ENCODE measurements at regions not wholly inside any gene's neighbourhood (a gene's known extent, or its start where the extent isn't known, plus 50 kb on each side); places are given as distances from the start of the nearest gene placed in this dataset.

GRCh38 chr1:10911490-10912166, 100.8 kb upstream of the TARDBP start:
- WGBS, 2 donors, result 89 to 92% methylated on average over 11 of the region's 11 CpGs
- Histone ChIP-seq H3K9me3 (ENCODE audit: control insufficient read depth in 4 of 4, insufficient read depth in 3 of 4, low read length in 3 of 4) (peaks cover 0 to 3% (median 0%) of the 10 kb centered on the region in 4 donors), H3K9ac (ENCODE audit: insufficient read depth in 1 of 2, low read length in 2 of 2) (no peak overlapping the region), H3K27me3 (ENCODE audit: control insufficient read depth in 3 of 3, insufficient read depth in 3 of 3, low read length in 2 of 3) (no peaks in the 10 kb centered on the region), H3K4me3 (no peak overlapping the region), H3K4me1 (ENCODE audit: control insufficient read depth in 5 of 5, insufficient read depth in 5 of 5, low read length in 5 of 5) (peaks cover 0 to 20% (median 5%) of the 10 kb centered on the region in 5 donors), H3K27ac (ENCODE audit: low read depth in 1 of 2, low read length in 1 of 2) (no peak overlapping the region), H3K36me3 (ENCODE audit: control insufficient read depth in 4 of 4, insufficient read depth in 4 of 4, low read length in 4 of 4) (no peaks in the 10 kb centered on the region)
- no peak for TF ChIP-seq CTCF (IDR thresholded peaks at IDR 0.05; ENCODE audit: control extremely low read depth, extremely low read depth)
- DNase-seq, result no peak
- no peak for ATAC-seq (ENCODE audit: insufficient read depth, low FRiP score)

- H3K36me3 ChIP-seq (ENCODE audit: control insufficient read depth in 4 of 4, insufficient read depth in 4 of 4, low read length in 4 of 4), result no peaks in the 10 kb centered on the region
- no peak overlapping the region for H3K4me3 ChIP-seq
- H3K27ac ChIP-seq (ENCODE audit: low read depth in 1 of 2, low read length in 1 of 2), result no peak overlapping the region
- TF ChIP-seq CTCF (IDR thresholded peaks at IDR 0.05; ENCODE audit: control extremely low read depth, extremely low read depth), result no peak
- H3K9me3 ChIP-seq (ENCODE audit: control insufficient read depth in 4 of 4, insufficient read depth in 3 of 4, low read length in 3 of 4), result peaks cover 0 to 3% (median 0%) of the 10 kb centered on the region in 4 donors
- ATAC-seq (ENCODE audit: insufficient read depth, low FRiP score) (no peak), DNase-seq (no peak)
- H3K4me1 ChIP-seq (ENCODE audit: control insufficient read depth in 5 of 5, insufficient read depth in 5 of 5, low read length in 5 of 5), result peaks cover 0 to 17% (median 5%) of the 10 kb centered on the region in 5 donors
- H3K9ac ChIP-seq (ENCODE audit: insufficient read depth in 1 of 2, low read length in 2 of 2), result no peak overlapping the region
- WGBS, 2 donors, result 93 to 95% methylated on average over 17 of the region's 17 CpGs
- H3K27me3 ChIP-seq (ENCODE audit: control insufficient read depth in 3 of 3, insufficient read depth in 3 of 3, low read length in 2 of 3), result no peaks in the 10 kb centered on the region
These were observed 100.0 kb upstream of the TARDBP start for GRCh38 chr1:10912441-10912840.

GRCh38 chr1:10914056-10914455, 98.4 kb upstream of the TARDBP start:
- Histone ChIP-seq H3K36me3 (ENCODE audit: control insufficient read depth in 4 of 4, insufficient read depth in 4 of 4, low read length in 4 of 4) (no peaks in the 10 kb centered on the region), H3K27me3 (ENCODE audit: control insufficient read depth in 3 of 3, insufficient read depth in 3 of 3, low read length in 2 of 3) (no peaks in the 10 kb centered on the region), H3K27ac (ENCODE audit: low read depth in 1 of 2, low read length in 1 of 2) (no peak overlapping the region), H3K9ac (ENCODE audit: insufficient read depth in 1 of 2, low read length in 2 of 2) (no peak overlapping the region), H3K4me3 (no peak overlapping the region), H3K4me1 (ENCODE audit: control insufficient read depth in 5 of 5, insufficient read depth in 5 of 5, low read length in 5 of 5) (peaks cover 0 to 17% (median 5%) of the 10 kb centered on the region in 5 donors), H3K9me3 (ENCODE audit: control insufficient read depth in 4 of 4, insufficient read depth in 3 of 4, low read length in 3 of 4) (peaks cover 0 to 3% (median 0%) of the 10 kb centered on the region in 4 donors)
- no peak for DNase-seq
- no peak for ATAC-seq (ENCODE audit: insufficient read depth, low FRiP score)
- TF ChIP-seq CTCF (IDR thresholded peaks at IDR 0.05; ENCODE audit: control extremely low read depth, extremely low read depth), result no peak
- WGBS, 2 donors, result 92 to 96% methylated on average over 5 of the region's 5 CpGs

GRCh38 chr1:10915594-10915993, 96.9 kb upstream of the TARDBP start:
- no peak overlapping the region for H3K4me3 ChIP-seq
- DNase-seq (no peak), ATAC-seq (ENCODE audit: insufficient read depth, low FRiP score) (no peak)
- WGBS, 2 donors, result 83 to 87% methylated on average over 8 of the region's 8 CpGs
- no peak overlapping the region for H3K9ac ChIP-seq (ENCODE audit: insufficient read depth in 1 of 2, low read length in 2 of 2)
- no peaks in the 10 kb centered on the region for H3K27me3 ChIP-seq (ENCODE audit: control insufficient read depth in 3 of 3, insufficient read depth in 3 of 3, low read length in 2 of 3)
- no peak for TF ChIP-seq CTCF (IDR thresholded peaks at IDR 0.05; ENCODE audit: control extremely low read depth, extremely low read depth)
- H3K27ac ChIP-seq (ENCODE audit: low read depth in 1 of 2, low read length in 1 of 2), result no peak overlapping the region
- H3K36me3 ChIP-seq (ENCODE audit: control insufficient read depth in 4 of 4, insufficient read depth in 4 of 4, low read length in 4 of 4), result no peaks in the 10 kb centered on the region
- peaks cover 0 to 3% (median 0%) of the 10 kb centered on the region in 4 donors for H3K9me3 ChIP-seq (ENCODE audit: control insufficient read depth in 4 of 4, insufficient read depth in 3 of 4, low read length in 3 of 4)
- peaks cover 0 to 10% (median 4%) of the 10 kb centered on the region in 5 donors for H3K4me1 ChIP-seq (ENCODE audit: control insufficient read depth in 5 of 5, insufficient read depth in 5 of 5, low read length in 5 of 5)

Data from lung (tissue), 11 donors.